Neural progenitor cell (in vitro differentiated cells): ENCODE measurements at regions not wholly inside any gene's neighbourhood (a gene's known extent, or its start where the extent isn't known, plus 50 kb on each side); places are given as distances from the start of the nearest gene placed in this dataset.

Source experiments
- DNase-seq: peaks from one replicate; pipeline ENCODE4 v3.0.0-alpha.2; 2016; ENCODE audit warnings: low spot score
- H2AFZ ChIP-seq: fragments of 200-600 bp; sonication (generic); replicated peaks from 2 replicates; pipeline ENCODE4 v1.6.1; 2016; ENCODE audit warnings: antibody characterized with exemption
- H3F3A ChIP-seq: fragments of 200-600 bp; sonication (generic); 2 replicates; pipeline ENCODE4 v1.6.1; 2016; ENCODE audit warnings: antibody characterized with exemption, low read depth
- H3K27ac ChIP-seq: fragments of 200-600 bp; sonication (generic); 2 replicates; pipeline ENCODE4 v1.5.1; 2016; ENCODE audit warnings: mild to moderate bottlenecking
- H3K27me3 ChIP-seq: fragments of 200-600 bp; sonication (generic); 2 replicates; pipeline ENCODE4 v1.6.1; 2016; ENCODE audit warnings: mild to moderate bottlenecking, moderate library complexity
- H3K36me3 ChIP-seq: fragments of 200-600 bp; sonication (generic); 2 replicates; pipeline ENCODE4 v1.5.1; 2016
- H3K4me1 ChIP-seq: fragments of 200-600 bp; sonication (generic); 2 replicates; pipeline ENCODE4 v1.6.1; 2016; ENCODE audit warnings: mixed run types
- H3K4me2 ChIP-seq: fragments of 200-600 bp; sonication (generic); 2 replicates; pipeline ENCODE4 v1.6.1; 2016
- H3K4me3 ChIP-seq: fragments of 200-600 bp; sonication (generic); 2 replicates; pipeline ENCODE4 v1.5.1; 2016
- H3K79me2 ChIP-seq: fragments of 200-600 bp; sonication (generic); 2 replicates; pipeline ENCODE4 v1.6.1; 2016; ENCODE audit warnings: low read depth
- H3K9ac ChIP-seq: fragments of 200-600 bp; sonication (generic); 2 replicates; pipeline ENCODE4 v1.6.1; 2016
- H3K9me3 ChIP-seq: fragments of 200-600 bp; sonication (generic); 2 replicates; pipeline ENCODE4 v1.5.1; 2016; ENCODE audit warnings: low read depth
- H4K20me1 ChIP-seq: fragments of 200-600 bp; sonication (generic); 2 replicates; pipeline ENCODE4 v1.6.1; 2016; ENCODE audit warnings: low read depth
- H3K27ac Mint-ChIP-seq: 3 replicates; pipeline ENCODE4 v1.8.0; 2021; ENCODE audit warnings: mixed read lengths
- H3K27me3 Mint-ChIP-seq: 2 replicates; pipeline ENCODE4 v1.8.0; 2022; ENCODE audit warnings: low read depth, mild to moderate bottlenecking, inconsistent platforms, moderate library complexity, mixed read lengths; ENCODE audit not compliant: insufficient read depth
- H3K36me3 Mint-ChIP-seq: 3 replicates; pipeline ENCODE4 v1.8.0; 2021; ENCODE audit warnings: mixed read lengths
- H3K4me1 Mint-ChIP-seq: 3 replicates; pipeline ENCODE4 v1.8.0; 2021; ENCODE audit warnings: mixed read lengths
- H3K4me3 Mint-ChIP-seq: 3 replicates; pipeline ENCODE4 v1.8.0; 2021; ENCODE audit warnings: mild to moderate bottlenecking, moderate library complexity, mixed read lengths
- H3K9me3 Mint-ChIP-seq: 3 replicates; pipeline ENCODE4 v1.8.0; 2020; ENCODE audit warnings: mixed read lengths
- CTCF ChIP-seq: fragments of 200-600 bp; sonication (generic); IDR thresholded peaks from 2 replicates; pipeline ENCODE4 v1.5.1; 2017; ENCODE audit warnings: antibody characterized with exemption, mild to moderate bottlenecking
- EZH2 ChIP-seq: fragments of 200-600 bp; sonication (generic); IDR thresholded peaks from 2 replicates; pipeline ENCODE4 v1.6.1; 2017; ENCODE audit warnings: antibody characterized with exemption, mild to moderate bottlenecking, moderate library complexity
- EZH2phosphoT487 ChIP-seq: fragments of 200-600 bp; sonication (generic); IDR thresholded peaks from 2 replicates; pipeline ENCODE4 v1.6.1; 2017; ENCODE audit warnings: antibody characterized with exemption

GRCh38 chr15:93438310-93438709, 349.3 kb upstream of the RGMA start:
- no peak overlapping the region for H3K4me3 Mint-ChIP-seq
- Histone ChIP-seq H3K27me3 (no peaks in the 10 kb centered on the region), H3K4me1 (peaks cover 9% of the 10 kb centered on the region), H3K27ac (no peak overlapping the region), H3K36me3 (no peaks in the 10 kb centered on the region), H3K4me2 (no peak overlapping the region), H3K9ac (no peak overlapping the region), H2AFZ (no peak overlapping the region), H3F3A (peaks cover 3% of the 10 kb centered on the region), H3K79me2 (no peaks in the 10 kb centered on the region), H3K9me3 (no peaks in the 10 kb centered on the region), H4K20me1 (no peaks in the 10 kb centered on the region), H3K4me3 (no peak overlapping the region)
- H3K4me1 Mint-ChIP-seq, result no peaks in the 10 kb centered on the region
- TF ChIP-seq CTCF (no peak), EZH2phosphoT487 (no peak), EZH2 (no peak)
- no peak for DNase-seq
- H3K36me3 Mint-ChIP-seq, result peaks cover 61% of the 10 kb centered on the region
- H3K27ac Mint-ChIP-seq, result no peak overlapping the region
- H3K9me3 Mint-ChIP-seq, result peaks cover 36% of the 10 kb centered on the region
- peaks cover 10% of the 10 kb centered on the region for H3K27me3 Mint-ChIP-seq

GRCh38 chr15:93432474-93432873, 343.5 kb upstream of the RGMA start:
- Histone ChIP-seq H3K27ac (no peak overlapping the region), H4K20me1 (no peaks in the 10 kb centered on the region), H3K9me3 (no peaks in the 10 kb centered on the region), H3K4me3 (no peak overlapping the region), H3K4me1 (peaks cover 24% of the 10 kb centered on the region), H3F3A (peaks cover 9% of the 10 kb centered on the region), H3K9ac (no peak overlapping the region), H3K4me2 (no peak overlapping the region), H2AFZ (no peak overlapping the region), H3K36me3 (peaks cover 3% of the 10 kb centered on the region), H3K27me3 (no peaks in the 10 kb centered on the region), H3K79me2 (no peaks in the 10 kb centered on the region)
- Mint-ChIP-seq H3K36me3 (peaks cover 48% of the 10 kb centered on the region), H3K9me3 (peaks cover 33% of the 10 kb centered on the region), H3K27ac (no peak overlapping the region), H3K4me1 (peaks cover 16% of the 10 kb centered on the region), H3K27me3 (peaks cover 11% of the 10 kb centered on the region), H3K4me3 (no peak overlapping the region)
- TF ChIP-seq EZH2 (no peak), EZH2phosphoT487 (no peak), CTCF (no peak)
- DNase-seq, result no peak

- Mint-ChIP-seq H3K4me1 (peaks cover 23% of the 10 kb centered on the region), H3K27me3 (peaks cover 3% of the 10 kb centered on the region), H3K4me3 (no peak overlapping the region), H3K9me3 (peaks cover 19% of the 10 kb centered on the region), H3K36me3 (peaks cover 38% of the 10 kb centered on the region), H3K27ac (no peak overlapping the region)
- Histone ChIP-seq H3K27ac (no peak overlapping the region), H3F3A (peaks cover 9% of the 10 kb centered on the region), H3K4me3 (no peak overlapping the region), H3K79me2 (no peaks in the 10 kb centered on the region), H3K36me3 (peaks cover 3% of the 10 kb centered on the region), H2AFZ (no peak overlapping the region), H3K27me3 (no peaks in the 10 kb centered on the region), H3K4me2 (peak overlapping the region; percentile 24), H4K20me1 (no peaks in the 10 kb centered on the region), H3K9ac (no peak overlapping the region), H3K9me3 (no peaks in the 10 kb centered on the region), H3K4me1 (peaks cover 21% of the 10 kb centered on the region)
- no peak for TF ChIP-seq EZH2
- TF ChIP-seq CTCF, result no peak
- no peak for TF ChIP-seq EZH2phosphoT487
- DNase-seq, result no peak
Observed at GRCh38 chr15:93428807-93429351, 339.9 kb upstream of the RGMA start.
